ENCODE measurements at regions not wholly inside any gene's neighbourhood (a gene's known extent, or its start where the extent isn't known, plus 50 kb on each side); places are given as distances from the start of the nearest gene placed in this dataset.

DNA sequence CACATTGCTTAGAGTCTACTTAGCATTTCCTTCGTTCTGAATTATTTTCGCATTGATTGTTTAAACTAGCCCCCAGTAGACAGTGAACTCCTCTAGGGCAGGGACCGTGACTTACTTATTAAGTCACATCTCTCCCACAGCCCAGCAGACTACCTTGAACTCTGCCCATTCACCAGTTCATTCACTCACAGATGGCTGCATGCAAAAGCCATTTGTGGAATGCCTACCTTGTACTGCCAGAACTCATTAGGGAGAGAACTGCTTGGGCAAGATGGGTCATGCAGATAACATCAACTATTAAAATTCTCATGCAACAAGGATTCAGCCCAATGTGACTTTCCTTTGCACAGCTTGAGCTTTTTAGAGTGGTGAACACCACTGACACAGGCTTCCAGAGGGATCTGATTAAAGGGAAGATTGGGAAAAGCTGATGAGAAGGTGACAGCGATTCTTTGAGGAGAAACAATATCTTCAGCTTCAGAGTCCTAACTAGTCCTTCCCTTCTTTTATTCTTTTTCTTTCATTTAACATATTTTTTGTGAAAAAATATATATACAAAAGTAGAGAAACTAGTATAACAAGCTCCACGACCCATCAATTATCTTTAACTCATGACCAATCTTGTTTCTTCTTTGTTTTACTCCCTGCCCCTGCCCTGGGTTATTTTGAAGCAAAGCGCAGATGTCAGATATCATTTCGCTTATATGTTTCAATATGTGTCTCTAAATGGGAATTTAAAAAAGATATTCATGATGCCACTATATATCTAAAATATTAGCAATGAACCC, 273.9 kb downstream of the CDC5L start:
- Mint-ChIP-seq H3K27me3 (peaks cover 4% of the 10 kb centered on the region), H3K27ac (no peak overlapping the region), H3K9me3 (peaks cover 3% of the 10 kb centered on the region), H3K36me3 (ENCODE audit: low read depth) (no peaks in the 10 kb centered on the region), H3K4me3 (no peak overlapping the region), H3K4me1 (no peaks in the 10 kb centered on the region)
- TF ChIP-seq, protein P1, sequence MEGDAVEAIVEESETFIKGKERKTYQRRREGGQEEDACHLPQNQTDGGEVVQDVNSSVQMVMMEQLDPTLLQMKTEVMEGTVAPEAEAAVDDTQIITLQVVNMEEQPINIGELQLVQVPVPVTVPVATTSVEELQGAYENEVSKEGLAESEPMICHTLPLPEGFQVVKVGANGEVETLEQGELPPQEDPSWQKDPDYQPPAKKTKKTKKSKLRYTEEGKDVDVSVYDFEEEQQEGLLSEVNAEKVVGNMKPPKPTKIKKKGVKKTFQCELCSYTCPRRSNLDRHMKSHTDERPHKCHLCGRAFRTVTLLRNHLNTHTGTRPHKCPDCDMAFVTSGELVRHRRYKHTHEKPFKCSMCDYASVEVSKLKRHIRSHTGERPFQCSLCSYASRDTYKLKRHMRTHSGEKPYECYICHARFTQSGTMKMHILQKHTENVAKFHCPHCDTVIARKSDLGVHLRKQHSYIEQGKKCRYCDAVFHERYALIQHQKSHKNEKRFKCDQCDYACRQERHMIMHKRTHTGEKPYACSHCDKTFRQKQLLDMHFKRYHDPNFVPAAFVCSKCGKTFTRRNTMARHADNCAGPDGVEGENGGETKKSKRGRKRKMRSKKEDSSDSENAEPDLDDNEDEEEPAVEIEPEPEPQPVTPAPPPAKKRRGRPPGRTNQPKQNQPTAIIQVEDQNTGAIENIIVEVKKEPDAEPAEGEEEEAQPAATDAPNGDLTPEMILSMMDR (IDR thresholded peaks at IDR 0.05): no peak
- CTCF ChIA-PET: interaction anchor here (1.6 kb wide), 1 partner anchor 1261 kb away, joined by 6 read pairs; no protein-coding TSS in a partner anchor
- POLR2A ChIA-PET: no interaction called here
- intact Hi-C loops (cut with micrococcal nuclease): no loop called here
- DNase-seq: no peak
- no peak for ATAC-seq (ENCODE audit: low read depth)

DNA sequence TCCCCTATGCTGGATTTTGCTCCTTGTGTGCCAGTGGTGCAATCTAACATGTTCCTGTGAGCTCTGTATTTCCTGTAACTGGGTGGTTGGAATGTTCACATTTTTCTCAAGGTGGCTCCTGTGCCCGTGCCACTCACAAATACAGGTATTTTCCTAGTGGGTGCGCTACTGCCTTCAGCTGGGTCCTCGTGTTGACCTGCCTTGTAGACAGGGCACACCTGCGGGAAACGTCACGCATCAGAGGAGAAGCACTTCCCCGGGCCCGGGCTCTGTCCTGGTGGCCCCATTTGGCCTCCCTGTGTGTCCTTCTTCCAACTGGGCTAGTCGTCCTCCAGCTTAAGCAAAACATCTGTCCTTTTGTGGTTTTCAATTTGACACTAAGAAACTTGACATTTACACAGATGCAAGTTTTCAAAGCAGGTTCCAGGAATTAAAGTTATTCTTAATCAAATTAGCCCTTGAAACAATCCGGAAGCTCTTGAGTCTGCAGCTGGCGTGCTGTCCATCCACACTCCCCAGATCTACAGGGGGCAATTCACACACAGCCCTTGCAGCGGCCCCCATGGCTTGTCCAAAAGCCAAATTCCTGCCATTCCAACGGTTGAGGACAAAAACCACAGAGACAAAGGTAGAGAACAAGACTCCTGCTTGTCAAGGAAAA, 275.1 kb downstream of the CDC5L start:
- ChIA-PET CTCF (interaction anchor here (1.6 kb wide), 1 partner anchor 1260 kb away, joined by 6 read pairs; no protein-coding TSS in a partner anchor), POLR2A (no interaction called here)
- TF ChIP-seq, protein P1 (IDR thresholded peaks at IDR 0.05): no peak
- Mint-ChIP-seq H3K4me1 (no peaks in the 10 kb centered on the region), H3K27ac (no peak overlapping the region), H3K4me3 (no peak overlapping the region), H3K9me3 (peaks cover 3% of the 10 kb centered on the region), H3K27me3 (peaks cover 6% of the 10 kb centered on the region), H3K36me3 (ENCODE audit: low read depth) (no peaks in the 10 kb centered on the region)
- intact Hi-C loops (cut with micrococcal nuclease): no loop called here
- ATAC-seq (ENCODE audit: low read depth) (no peak), DNase-seq (no peak)

DNA sequence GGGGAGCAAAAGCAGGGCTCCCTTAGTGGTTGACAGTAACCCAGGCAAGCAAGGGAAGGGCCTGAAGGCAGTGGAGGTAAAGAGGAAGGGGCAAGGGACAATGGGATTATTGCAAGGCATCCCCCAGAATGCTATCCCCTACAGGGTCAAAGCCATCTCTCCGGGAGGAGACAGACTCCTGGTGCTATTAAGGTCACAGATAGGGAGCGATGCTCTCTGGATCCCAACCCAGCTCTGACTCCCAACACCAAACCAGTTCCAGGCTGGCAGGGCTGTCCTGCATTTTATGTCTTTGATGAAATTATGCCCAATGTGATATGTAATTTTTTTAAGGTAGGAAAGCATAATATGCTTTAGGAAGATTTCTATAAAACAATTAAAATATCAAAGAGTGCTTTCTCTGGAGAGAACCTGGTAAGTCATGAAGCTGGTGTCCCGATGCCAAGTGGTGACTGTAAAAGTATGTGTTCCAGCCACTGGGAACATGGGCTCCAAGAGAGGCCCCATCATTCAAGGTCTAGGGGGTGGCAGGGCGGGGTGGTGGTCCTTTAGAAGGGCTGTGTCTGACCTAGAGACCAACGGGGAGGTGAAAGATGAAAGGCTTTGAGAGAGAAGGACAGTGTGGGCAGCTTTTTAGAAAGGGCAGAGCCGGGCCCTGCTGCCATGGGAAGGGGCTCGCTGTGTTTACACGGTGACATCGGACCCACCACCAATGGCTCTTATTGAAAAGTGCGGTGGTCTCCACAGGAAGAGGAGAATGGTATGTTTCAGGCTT, 276.5 kb downstream of the CDC5L start:
- CTCF ChIA-PET: interaction anchor here (0.7 kb wide), 2 partner anchors 1258 to 1346 kb away, joined by 3 read pairs; no protein-coding TSS in a partner anchor
- ATAC-seq (ENCODE audit: low read depth) (no peak), DNase-seq (no peak)
- no peak overlapping the region for H3K4me3 Mint-ChIP-seq
- TF ChIP-seq, protein P1 (IDR thresholded peaks at IDR 0.05): no peak
- intact Hi-C loops (cut with micrococcal nuclease): no loop called here
- H3K4me1 Mint-ChIP-seq: no peaks in the 10 kb centered on the region
- H3K27me3 Mint-ChIP-seq: peaks cover 12% of the 10 kb centered on the region
- no peak overlapping the region for H3K27ac Mint-ChIP-seq
- POLR2A ChIA-PET: no interaction called here
- H3K36me3 Mint-ChIP-seq (ENCODE audit: low read depth): no peaks in the 10 kb centered on the region
- H3K9me3 Mint-ChIP-seq: no peaks in the 10 kb centered on the region

DNA sequence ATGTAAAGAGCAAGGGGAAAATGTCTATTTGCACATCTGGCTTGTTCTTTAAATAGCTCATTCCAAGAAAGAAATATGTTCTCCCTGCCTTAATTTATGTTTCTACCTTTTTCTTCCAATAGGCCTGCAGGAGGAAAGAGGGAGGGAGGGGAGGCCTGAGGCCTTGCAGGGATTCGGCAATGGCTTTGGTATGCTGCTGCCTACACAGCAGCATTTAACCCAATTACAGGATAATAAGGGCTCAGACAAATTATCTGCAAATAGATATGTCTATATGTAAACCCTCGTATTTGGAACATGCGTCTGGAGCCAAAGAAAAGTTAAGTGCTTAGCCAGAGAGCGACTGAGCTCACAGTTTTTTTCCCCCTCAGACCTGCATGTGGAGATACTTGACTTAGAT, 277.2 kb downstream of the CDC5L start:
- no peaks in the 10 kb centered on the region for H3K4me1 Mint-ChIP-seq
- CTCF ChIA-PET: interaction anchor here (0.7 kb wide), 2 partner anchors 1258 to 1345 kb away, joined by 3 read pairs; no protein-coding TSS in a partner anchor
- H3K4me3 Mint-ChIP-seq: no peak overlapping the region
- no peak overlapping the region for H3K27ac Mint-ChIP-seq
- H3K9me3 Mint-ChIP-seq: no peaks in the 10 kb centered on the region
- intact Hi-C loops (cut with micrococcal nuclease): no loop called here
- DNase-seq (no peak), ATAC-seq (ENCODE audit: low read depth) (no peak)
- POLR2A ChIA-PET: no interaction called here
- H3K27me3 Mint-ChIP-seq: peaks cover 12% of the 10 kb centered on the region
- no peaks in the 10 kb centered on the region for H3K36me3 Mint-ChIP-seq (ENCODE audit: low read depth)
- TF ChIP-seq, protein P1 (IDR thresholded peaks at IDR 0.05): no peak
